H1 (cell line): ENCODE measurements at regions not wholly inside any gene's neighbourhood (a gene's known extent, or its start where the extent isn't known, plus 50 kb on each side); places are given as distances from the start of the nearest gene placed in this dataset.

Experiments used
- CTCF ChIA-PET: fragments of 300-600 bp; sonication (Branson Sonifier 250); formaldehyde crosslinking; loops from one replicate; lab custom pipeline; 2021; ENCODE audit not compliant: partially characterized antibody; lab: Charles Lee
- POLR2A ChIA-PET: fragments of 300-600 bp; sonication (Branson Sonifier 250); formaldehyde crosslinking; loops from one replicate; lab custom pipeline; 2021; ENCODE audit warnings: inconsistent platforms; ENCODE audit not compliant: partially characterized antibody; lab: Charles Lee
- DNase-seq, 2 experiments: peaks; one replicate each; pipeline versions ENCODE4 v3.0.0 to v3.0.0-alpha.2; 2010 to 2022; ENCODE audit warnings: low spot score in 2 of 2, low read depth in 1 of 2, mixed read lengths in 1 of 2
- FAIRE-seq: peaks from 2 replicates; lab custom pipeline; 2011; peaks lifted over from hg19 to GRCh38; lab: Jason Lieb, UNC
- H2AFZ ChIP-seq: 2 replicates; pipeline ENCODE4 v1.8.1; 2012; ENCODE audit warnings: low read length, inconsistent platforms
- H2AK5ac ChIP-seq: 2 replicates; pipeline ENCODE4 v1.6.1; 2013; ENCODE audit warnings: low read depth, low read length
- H2BK120ac ChIP-seq: replicated peaks from 2 replicates; pipeline ENCODE3; 2013; ENCODE audit warnings: low read depth, low read length, inconsistent platforms
- H2BK12ac ChIP-seq: 2 replicates; pipeline ENCODE4 v1.6.1; 2013; ENCODE audit warnings: low read depth, low read length
- H2BK15ac ChIP-seq: 2 replicates; pipeline ENCODE4 v1.6.1; 2013; ENCODE audit warnings: low read length
- H2BK20ac ChIP-seq: 2 replicates; pipeline ENCODE4 v1.6.1; 2013; ENCODE audit warnings: low read length
- H2BK5ac ChIP-seq: 2 replicates; pipeline ENCODE4 v1.6.1; 2013; ENCODE audit warnings: low read depth, low read length
- H3K14ac ChIP-seq: 2 replicates; pipeline ENCODE4 v1.6.1; 2013; ENCODE audit warnings: inconsistent platforms; ENCODE audit not compliant: insufficient read length
- H3K18ac ChIP-seq: 2 replicates; pipeline ENCODE4 v1.6.1; 2013; ENCODE audit warnings: low read length; ENCODE audit errors: extremely low read depth
- H3K23ac ChIP-seq: 2 replicates; pipeline ENCODE4 v1.6.1; 2013; ENCODE audit warnings: inconsistent platforms; ENCODE audit not compliant: insufficient read length
- H3K23me2 ChIP-seq: 2 replicates; pipeline ENCODE4 v1.6.1; 2013; ENCODE audit warnings: low read depth, low read length
- H3K27ac ChIP-seq: 2 replicates; pipeline ENCODE4 v1.6.1; 2011; ENCODE audit warnings: low read depth, low read length, inconsistent platforms
- H3K27me3 ChIP-seq, 4 experiments: replicated peaks in 1 of 4; 1 replicate in 1 of 4; 2 replicates in 3 of 4; pipeline versions ENCODE4 v1.6.1 to v1.8.1; 2011 to 2013; ENCODE audit warnings: low read length in 3 of 4, mild to moderate bottlenecking in 3 of 4, inconsistent platforms in 2 of 4, mixed read lengths in 2 of 4, moderate library complexity in 1 of 4; ENCODE audit not compliant: control insufficient read depth in 3 of 4, insufficient read depth in 3 of 4; ENCODE audit errors: extremely low read depth in 1 of 4
- H3K36me3 ChIP-seq, 4 experiments: 2 replicates each; pipeline versions ENCODE4 v1.6.1 to v1.8.1; 2011 to 2013; ENCODE audit warnings: mild to moderate bottlenecking in 4 of 4, low read length in 3 of 4, moderate library complexity in 2 of 4, control low read depth in 1 of 4, inconsistent platforms in 1 of 4; ENCODE audit not compliant: insufficient read depth in 4 of 4, control insufficient read depth in 2 of 4
- H3K4ac ChIP-seq: replicated peaks from 2 replicates; pipeline ENCODE3; 2013; ENCODE audit warnings: low read length, low read depth, mixed read lengths, inconsistent platforms; ENCODE audit not compliant: insufficient read length
- H3K4me1 ChIP-seq, 4 experiments: replicated peaks in 1 of 4; 1 replicate in 1 of 4; 2 replicates in 3 of 4; pipeline versions ENCODE4 v1.6.1 to v1.8.1; 2011 to 2013; ENCODE audit warnings: low read length in 3 of 4, inconsistent platforms in 2 of 4, mixed read lengths in 1 of 4; ENCODE audit not compliant: insufficient read depth in 4 of 4, control insufficient read depth in 3 of 4
- H3K4me2 ChIP-seq, 2 experiments: 2 replicates each; pipeline versions ENCODE4 v1.6.1 to v1.8.1; 2011 to 2013; ENCODE audit warnings: low read depth in 2 of 2, low read length in 2 of 2, control low read depth in 1 of 2, inconsistent platforms in 1 of 2, mild to moderate bottlenecking in 1 of 2; ENCODE audit not compliant: insufficient read depth in 1 of 2
- H3K4me3 ChIP-seq, 4 experiments: fragments of 200-600, 300-600 bp in 1 of 4; sonication (generic), shearing (Covaris generic), sonication (Bioruptor Twin) in 1 of 4; 2 replicates each; pipeline versions ENCODE4 v1.5.1 to v1.8.1; 2011 to 2016; ENCODE audit warnings: low read length in 4 of 4, low read depth in 3 of 4, control low read depth in 2 of 4, inconsistent platforms in 2 of 4, mild to moderate bottlenecking in 2 of 4, mixed read lengths in 1 of 4, moderate library complexity in 1 of 4; ENCODE audit not compliant: insufficient read depth in 2 of 4; ENCODE audit errors: extremely low read depth in 1 of 4
- H3K56ac ChIP-seq: replicated peaks from 2 replicates; pipeline ENCODE3; 2013; ENCODE audit warnings: low read depth, mild to moderate bottlenecking, mixed read lengths, low read length, inconsistent platforms; ENCODE audit not compliant: insufficient read length
- H3K79me1 ChIP-seq: 2 replicates; pipeline ENCODE4 v1.6.1; 2013; ENCODE audit warnings: low read depth, low read length, control low read depth
- H3K79me2 ChIP-seq, 2 experiments: 2 replicates each; pipeline versions ENCODE4 v1.6.1 to v1.8.1; 2012 to 2013; ENCODE audit warnings: low read length in 2 of 2, mild to moderate bottlenecking in 2 of 2, inconsistent platforms in 1 of 2; ENCODE audit not compliant: insufficient read depth in 2 of 2, control insufficient read depth in 1 of 2
- H3K9ac ChIP-seq, 4 experiments: replicated peaks in 1 of 4; 1 replicate in 1 of 4; 2 replicates in 3 of 4; pipeline versions ENCODE4 v1.6.1 to v1.8.1; 2011 to 2013; ENCODE audit warnings: low read depth in 3 of 4, low read length in 3 of 4, control low read depth in 2 of 4, mild to moderate bottlenecking in 2 of 4, moderate library complexity in 2 of 4, inconsistent platforms in 1 of 4; ENCODE audit errors: extremely low read depth in 1 of 4
- H3K9me3 ChIP-seq, 2 experiments: 2 replicates each; pipeline versions ENCODE4 v1.6.1 to v1.8.1; 2012 to 2013; ENCODE audit warnings: mild to moderate bottlenecking in 2 of 2, moderate library complexity in 2 of 2, control low read depth in 1 of 2, inconsistent platforms in 1 of 2, low read depth in 1 of 2, low read length in 1 of 2, mixed read lengths in 1 of 2; ENCODE audit not compliant: insufficient read depth in 2 of 2
- H4K20me1 ChIP-seq, 2 experiments: replicated peaks in 1 of 2; 2 replicates each; pipeline versions ENCODE3 to v1.8.1; 2011 to 2013; ENCODE audit warnings: inconsistent platforms in 2 of 2, low read length in 2 of 2, mild to moderate bottlenecking in 1 of 2; ENCODE audit not compliant: insufficient read depth in 2 of 2, control insufficient read depth in 1 of 2
- H4K5ac ChIP-seq: 2 replicates; pipeline ENCODE4 v1.6.1; 2013; ENCODE audit warnings: low read length, low read depth, mixed read lengths, inconsistent platforms; ENCODE audit not compliant: insufficient read length
- H4K8ac ChIP-seq: 2 replicates; pipeline ENCODE4 v1.8.0; 2013; ENCODE audit warnings: mild to moderate bottlenecking, moderate library complexity, low read length, inconsistent platforms; ENCODE audit not compliant: insufficient read depth; ENCODE audit errors: extremely low read depth
- H4K91ac ChIP-seq: replicated peaks from 2 replicates; pipeline ENCODE3; 2013; ENCODE audit warnings: low read length, mixed read lengths, inconsistent platforms; ENCODE audit not compliant: insufficient read length
- BACH1 ChIP-seq: IDR thresholded peaks from 2 replicates; pipeline ENCODE4 v1.6.1; 2012; ENCODE audit warnings: low read length, improper control_type of control experiment
- CBX8 ChIP-seq: fragments of 300-800, 300-1000 bp; sonication (generic); IDR thresholded peaks from 2 replicates; pipeline ENCODE4 v1.7.1; 2016; ENCODE audit warnings: low read depth, low read length, borderline replicate concordance
- CHD1 ChIP-seq: IDR thresholded peaks from 2 replicates; pipeline ENCODE4 v1.6.1; 2012; ENCODE audit warnings: low read depth, low read length, improper control_type of control experiment
- FOSL1 ChIP-seq: IDR thresholded peaks from 2 replicates; pipeline ENCODE4 v1.6.1; 2011; ENCODE audit warnings: mild to moderate bottlenecking, low read depth, low read length, moderate library complexity; ENCODE audit not compliant: insufficient read depth
- JUND ChIP-seq: IDR thresholded peaks from 2 replicates; pipeline ENCODE4 v1.6.1; 2011; ENCODE audit warnings: mild to moderate bottlenecking, improper control_type of control experiment, low read length
- KDM4A ChIP-seq: IDR thresholded peaks from one replicate; pipeline ENCODE4 v1.7.1; 2012; ENCODE audit warnings: low read depth, mild to moderate bottlenecking, moderate library complexity, low read length, inconsistent platforms; ENCODE audit not compliant: severe bottlenecking
- KDM5A ChIP-seq: fragments of 200-600 bp; IDR thresholded peaks from 2 replicates; pipeline ENCODE4 v1.7.1; 2012; ENCODE audit warnings: mild to moderate bottlenecking, low read length, inconsistent platforms, mixed read lengths
- POLR2A ChIP-seq, 2 experiments: IDR thresholded peaks; 1 replicate in 1 of 2; 2 replicates in 1 of 2; pipeline ENCODE4 v1.6.1; 2011; ENCODE audit warnings: low read depth in 2 of 2, low read length in 2 of 2, mild to moderate bottlenecking in 2 of 2; ENCODE audit errors: control extremely low read depth in 1 of 2
- POLR2AphosphoS5 ChIP-seq: IDR thresholded peaks from 2 replicates; pipeline ENCODE4 v1.6.1; 2011; ENCODE audit warnings: low read depth, low read length
- SIN3A ChIP-seq, 2 experiments: IDR thresholded peaks in 1 of 2; conservative IDR thresholded peaks in 1 of 2; 2 replicates each; pipeline ENCODE4 v1.6.1; 2011 to 2012; ENCODE audit warnings: low read length in 2 of 2, improper control_type of control experiment in 1 of 2, low read depth in 1 of 2, mild to moderate bottlenecking in 1 of 2
- SP4 ChIP-seq: IDR thresholded peaks from 2 replicates; pipeline ENCODE4 v1.6.1; 2012; ENCODE audit warnings: low read length, inconsistent platforms
- SRF ChIP-seq: IDR thresholded peaks from 2 replicates; pipeline ENCODE4 v1.6.1; 2011; ENCODE audit warnings: mild to moderate bottlenecking, low read depth, low read length, moderate library complexity
- SUZ12 ChIP-seq: fragments of 200-600 bp; sonication (generic); IDR thresholded peaks from 2 replicates; pipeline ENCODE4 v1.6.1; 2012; ENCODE audit warnings: mild to moderate bottlenecking, inconsistent platforms, low read length, moderate library complexity, mixed read lengths
- TBP ChIP-seq: IDR thresholded peaks from 2 replicates; pipeline ENCODE4 v1.6.1; 2011; ENCODE audit warnings: low read depth, low read length, improper control_type of control experiment
- USF2 ChIP-seq: IDR thresholded peaks from 2 replicates; pipeline ENCODE4 v1.6.1; 2011; ENCODE audit warnings: low read length, improper control_type of control experiment
- YY1 ChIP-seq: IDR thresholded peaks from 2 replicates; pipeline ENCODE4 v1.6.1; 2011; ENCODE audit warnings: low read depth, mild to moderate bottlenecking, low read length
- WGBS, 2 experiments: shearing (Covaris generic) in 1 of 2; methylation state at CpG; one replicate each; pipeline versions ENCODE4 v1.1.6 to v1.1.7; 2013 to 2015; ENCODE audit warnings: low lambda C conversion rate in 2 of 2, mixed read lengths in 2 of 2, inconsistent platforms in 1 of 2, low coverage in 1 of 2, missing lambda C conversion rate in 1 of 2; ENCODE audit not compliant: insufficient replicate concordance in 2 of 2, insufficient coverage in 1 of 2, insufficient read length in 1 of 2; ENCODE audit errors: extremely low coverage in 1 of 2, missing lambda C conversion rate in 1 of 2; 5-methylcytosine and 5-hydroxymethylcytosine counted together

DNA sequence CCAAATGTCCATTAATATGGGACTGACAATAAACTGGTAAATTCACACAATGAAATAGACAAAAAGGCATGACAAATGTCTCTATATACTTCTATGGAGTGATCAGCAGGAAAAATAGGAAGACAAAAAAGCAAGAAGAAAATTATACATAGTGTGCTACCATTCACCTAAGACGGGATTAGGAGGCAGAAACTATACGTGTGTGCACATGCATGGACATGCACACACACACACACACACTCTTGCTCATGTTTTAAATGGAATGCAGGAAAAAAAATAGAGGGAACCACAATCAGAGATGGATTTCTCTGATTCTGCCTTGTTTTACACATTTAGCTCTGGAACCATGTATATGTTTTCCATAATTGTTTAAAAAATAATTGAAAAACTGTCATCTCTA is 119.0 kb downstream of the ZFAND4 start:
- no peak overlapping the region for H2BK15ac ChIP-seq
- POLR2A ChIA-PET = no interaction called here
- TF ChIP-seq CHD1 (no peak), KDM5A (no peak), BACH1 (no peak), TBP (no peak), CBX8 (no peak), YY1 (no peak), POLR2AphosphoS5 (no peak), JUND (no peak), KDM4A (no peak), SRF (no peak), SUZ12 (no peak), USF2 (no peak), FOSL1 (no peak), POLR2A (IDR thresholded peaks at IDR 0.05; ENCODE audit: control extremely low read depth in 1 of 2, low read depth in 2 of 2, low read length in 2 of 2) (no peak), SIN3A (conservative IDR thresholded peaks at IDR 0.05 in 1 of 2, IDR thresholded peaks at IDR 0.05 in 1 of 2; ENCODE audit: low read depth in 1 of 2, low read length in 2 of 2) (no peak), SP4 (no peak)

More for the DNA sequence above, 119.0 kb downstream of the ZFAND4 start:
- Histone ChIP-seq H4K91ac (no peak overlapping the region), H3K36me3 (no peaks in the 10 kb centered on the region), H3K4me1 (peaks cover 0 to 7% (median 4%) of the 10 kb centered on the region in 4 experiments; a peak in 3 of 7 replicates), H3K18ac (no peak overlapping the region), H4K20me1 (no peaks in the 10 kb centered on the region), H3K79me2 (no peaks in the 10 kb centered on the region), H3K4ac (no peak overlapping the region), H3K14ac (no peak overlapping the region), H2BK20ac (no peak overlapping the region), H3K27ac (no peak overlapping the region), H2BK5ac (no peak overlapping the region), H3K56ac (no peak overlapping the region), H3K23me2 (no peaks in the 10 kb centered on the region), H4K5ac (no peak overlapping the region), H2BK120ac (no peak overlapping the region), H2AK5ac (no peak overlapping the region), H2BK12ac (no peak overlapping the region), H3K79me1 (no peaks in the 10 kb centered on the region; the same call in 1 of the 2 replicates), H4K8ac (no peak overlapping the region), H3K4me3 (no peak overlapping the region), H2AFZ (no peak overlapping the region), H3K9me3 (no peaks in the 10 kb centered on the region), H3K9ac (no peak overlapping the region), H3K27me3 (no peaks in the 10 kb centered on the region), H3K23ac (no peak overlapping the region), H3K4me2 (no peak overlapping the region)
- FAIRE-seq (no peak), DNase-seq (no peak)
- CTCF ChIA-PET = interaction anchor here (0.6 kb wide), 1 partner anchor 1568 kb away, joined by 3 read pairs; no protein-coding TSS in a partner anchor
- 90% methylated on average over 2 of the region's 2 CpGs; no CpG with 5 or more reads in 1 of the 2 experiments for whole genome bisulfite sequencing, 2 experiments
